Rectal smooth muscle tissue (tissue), 1 donor: ENCODE measurements at regions not wholly inside any gene's neighbourhood (a gene's known extent, or its start where the extent isn't known, plus 50 kb on each side); places are given as distances from the start of the nearest gene placed in this dataset.

Experiments used
- H3K27ac ChIP-seq: one replicate; pipeline ENCODE4 v1.7.0; 2013; ENCODE audit warnings: low read depth, low read length, inconsistent platforms
- H3K27me3 ChIP-seq: one replicate; pipeline ENCODE4 v1.7.0; 2013; ENCODE audit warnings: low read length; ENCODE audit not compliant: control insufficient read depth, insufficient read depth
- H3K36me3 ChIP-seq: one replicate; pipeline ENCODE4 v1.7.0; 2013; ENCODE audit warnings: low read length; ENCODE audit not compliant: control insufficient read depth, insufficient read depth
- H3K4me1 ChIP-seq: one replicate; pipeline ENCODE4 v1.7.0; 2013; ENCODE audit warnings: low read length; ENCODE audit not compliant: control insufficient read depth, insufficient read depth
- H3K4me3 ChIP-seq: one replicate; pipeline ENCODE4 v1.7.0; 2013; ENCODE audit warnings: low read length
- H3K9ac ChIP-seq: one replicate; pipeline ENCODE4 v1.7.0; 2013; ENCODE audit warnings: low read length

DNA sequence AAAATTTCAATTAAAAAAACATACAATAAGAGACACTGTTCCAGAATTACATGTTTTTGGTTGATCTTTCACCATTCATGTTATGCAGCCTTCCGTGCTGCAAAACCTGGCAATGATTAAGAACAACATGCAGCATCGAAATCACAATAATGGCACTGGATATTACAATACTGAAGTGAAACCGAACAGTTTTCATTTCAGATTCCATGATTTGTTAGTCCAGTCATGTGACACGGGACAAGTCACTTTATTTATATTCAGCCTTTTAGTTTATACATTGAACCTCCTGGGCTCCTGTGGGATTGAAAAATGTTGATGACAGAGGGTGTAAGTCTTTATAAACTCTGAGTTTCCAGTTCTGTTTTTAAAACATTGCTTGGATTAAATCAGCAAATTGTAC lies 142.5 kb upstream of the TTC29 start:
- Histone ChIP-seq H3K36me3 (no peaks in the 10 kb centered on the region), H3K9ac (no peak overlapping the region), H3K27me3 (no peaks in the 10 kb centered on the region), H3K4me1 (no peaks in the 10 kb centered on the region), H3K4me3 (no peak overlapping the region), H3K27ac (no peak overlapping the region)

DNA sequence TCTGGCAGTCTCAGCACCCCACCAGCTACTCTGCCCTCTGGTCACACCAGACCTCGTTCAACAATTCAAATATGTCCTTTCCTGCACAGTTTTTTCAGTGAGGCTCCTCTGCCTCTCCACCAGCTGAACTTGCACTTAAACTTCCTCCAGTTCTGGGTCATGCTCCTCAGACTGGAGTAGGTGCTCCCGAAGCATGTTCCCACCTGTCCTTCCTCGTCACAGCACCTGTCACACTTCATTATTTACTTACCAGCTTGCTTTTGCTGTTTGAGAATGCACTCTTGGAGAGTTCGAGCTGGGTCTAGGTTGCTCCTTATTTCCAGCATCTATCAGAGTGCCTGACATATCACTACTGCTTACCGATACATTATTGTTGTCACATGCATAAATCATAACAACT lies 144.8 kb upstream of the TTC29 start:
- H3K9ac ChIP-seq = no peak overlapping the region
- H3K4me3 ChIP-seq = no peak overlapping the region
- H3K36me3 ChIP-seq = no peaks in the 10 kb centered on the region
- H3K27ac ChIP-seq = no peak overlapping the region
- no peaks in the 10 kb centered on the region for H3K4me1 ChIP-seq
- H3K27me3 ChIP-seq = no peaks in the 10 kb centered on the region

DNA sequence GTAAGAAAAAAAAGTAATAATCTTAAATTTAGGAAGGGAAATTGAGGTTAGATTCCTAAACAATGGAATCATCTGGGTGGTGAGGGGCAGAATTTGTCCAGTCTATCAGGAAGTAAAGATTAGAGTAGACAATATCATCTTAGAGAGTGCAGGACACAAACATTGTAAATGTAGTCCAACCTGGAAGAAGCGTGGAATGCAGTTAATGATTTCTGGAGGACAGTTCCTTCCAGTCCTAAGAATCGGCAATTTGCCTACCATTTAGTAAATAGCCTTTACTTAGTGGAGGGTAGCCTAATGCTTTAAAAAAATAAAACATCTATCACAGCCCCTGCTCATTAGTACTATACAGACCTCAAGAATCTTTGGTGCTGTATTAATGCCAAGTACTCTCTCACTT lies 147.5 kb upstream of the TTC29 start:
- Histone ChIP-seq H3K4me1 (no peaks in the 10 kb centered on the region), H3K9ac (no peak overlapping the region), H3K36me3 (no peaks in the 10 kb centered on the region), H3K27ac (no peak overlapping the region), H3K4me3 (no peak overlapping the region), H3K27me3 (no peaks in the 10 kb centered on the region)

DNA sequence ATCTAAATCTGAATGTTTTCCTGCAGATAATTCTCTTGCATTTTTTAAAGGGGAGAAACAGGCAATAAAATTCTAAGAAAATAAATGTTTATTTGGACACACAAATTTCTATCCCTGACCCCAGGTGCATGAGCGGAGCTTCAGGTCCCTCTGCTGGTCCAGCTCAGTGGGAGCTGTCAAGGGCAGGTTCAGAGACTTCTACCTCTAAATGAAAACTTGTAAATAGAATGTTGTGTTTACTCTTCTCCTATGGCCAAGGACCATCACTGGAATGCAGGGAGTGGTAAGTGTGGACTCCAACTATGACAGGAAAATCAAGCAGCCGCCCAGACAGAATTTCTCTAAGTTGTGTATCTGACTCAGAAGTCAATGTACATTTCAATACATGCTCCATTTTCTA lies 148.6 kb upstream of the TTC29 start:
- no peak overlapping the region for H3K27ac ChIP-seq
- no peaks in the 10 kb centered on the region for H3K4me1 ChIP-seq
- no peaks in the 10 kb centered on the region for H3K27me3 ChIP-seq
- no peak overlapping the region for H3K4me3 ChIP-seq
- no peak overlapping the region for H3K9ac ChIP-seq
- no peaks in the 10 kb centered on the region for H3K36me3 ChIP-seq

DNA sequence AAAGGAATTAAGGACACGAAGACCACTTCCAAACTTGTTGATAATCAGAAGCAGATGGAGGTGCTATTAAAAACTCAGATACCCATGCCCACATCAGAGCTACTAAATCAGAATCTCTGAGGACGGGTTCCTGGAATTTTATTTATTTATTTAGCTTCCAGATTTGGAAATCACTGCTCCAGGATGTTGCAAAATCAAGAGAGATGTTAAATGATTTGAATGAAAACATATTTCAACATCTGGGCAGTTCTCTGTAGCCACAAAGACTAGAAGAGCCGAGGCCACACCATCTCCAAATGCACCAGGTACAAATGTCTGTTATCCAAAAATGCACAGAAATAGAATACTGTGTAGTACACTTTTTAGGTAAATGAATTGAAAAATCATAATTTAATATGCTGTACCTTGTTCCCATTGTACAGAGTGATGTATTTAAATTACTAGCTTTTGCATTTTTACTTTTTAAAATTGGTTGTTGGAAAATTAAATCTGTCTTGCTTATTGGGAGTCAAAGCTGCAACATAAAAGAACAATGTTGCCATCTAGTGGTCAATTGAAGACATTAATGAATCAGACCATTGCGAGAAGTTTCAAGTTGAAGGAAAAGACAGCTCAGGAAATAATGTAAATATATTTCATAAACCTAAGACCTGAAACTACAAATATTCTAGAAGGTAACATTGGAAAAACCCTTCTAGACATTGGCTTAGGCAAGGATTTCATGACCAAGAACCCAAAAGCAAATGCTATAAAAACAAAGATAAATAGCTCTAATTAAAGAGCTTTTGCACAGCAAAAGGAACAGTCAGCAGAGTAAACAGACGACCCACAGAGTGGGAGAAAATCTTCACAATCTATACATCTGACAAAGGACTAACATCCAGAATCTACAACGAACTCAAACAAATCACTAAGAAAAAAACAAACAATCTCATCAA lies 151.3 kb upstream of the TTC29 start:
- Histone ChIP-seq H3K27me3 (no peaks in the 10 kb centered on the region), H3K4me3 (no peak overlapping the region), H3K36me3 (no peaks in the 10 kb centered on the region), H3K4me1 (no peaks in the 10 kb centered on the region), H3K27ac (no peak overlapping the region), H3K9ac (no peak overlapping the region)

DNA sequence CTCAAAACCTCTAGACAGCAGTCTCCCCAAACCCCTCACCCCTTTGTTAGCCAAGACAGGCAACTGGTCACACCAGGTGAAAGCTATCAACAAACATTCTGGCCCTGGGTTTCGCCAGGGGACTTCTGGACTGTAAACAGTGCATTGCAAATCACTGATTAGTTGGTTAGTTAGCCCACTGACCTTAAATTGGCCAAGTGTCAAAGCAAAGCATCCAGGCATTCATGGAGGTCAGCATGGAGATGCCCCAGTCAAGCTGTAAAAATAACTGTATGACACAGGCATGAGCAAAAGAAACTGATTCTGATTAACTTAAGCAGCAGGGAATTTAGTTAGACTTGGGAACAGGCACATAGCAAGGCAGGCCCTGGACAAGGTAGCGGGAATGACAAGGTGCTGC lies 156.0 kb upstream of the TTC29 start:
- Histone ChIP-seq H3K27ac (no peak overlapping the region), H3K4me3 (no peak overlapping the region), H3K9ac (no peak overlapping the region), H3K36me3 (no peaks in the 10 kb centered on the region), H3K27me3 (no peaks in the 10 kb centered on the region), H3K4me1 (no peaks in the 10 kb centered on the region)

GRCh38 chr4:147102596-147102995 lies 156.9 kb upstream of the TTC29 start:
- Histone ChIP-seq H3K36me3 (no peaks in the 10 kb centered on the region), H3K4me1 (no peaks in the 10 kb centered on the region), H3K9ac (no peak overlapping the region), H3K27me3 (no peaks in the 10 kb centered on the region), H3K4me3 (no peak overlapping the region), H3K27ac (no peak overlapping the region)

GRCh38 chr4:147103403-147103946 lies 157.8 kb upstream of the TTC29 start:
- Histone ChIP-seq H3K27me3 (no peaks in the 10 kb centered on the region), H3K36me3 (no peaks in the 10 kb centered on the region), H3K4me1 (no peaks in the 10 kb centered on the region), H3K27ac (no peak overlapping the region), H3K9ac (no peak overlapping the region), H3K4me3 (no peak overlapping the region)

DNA sequence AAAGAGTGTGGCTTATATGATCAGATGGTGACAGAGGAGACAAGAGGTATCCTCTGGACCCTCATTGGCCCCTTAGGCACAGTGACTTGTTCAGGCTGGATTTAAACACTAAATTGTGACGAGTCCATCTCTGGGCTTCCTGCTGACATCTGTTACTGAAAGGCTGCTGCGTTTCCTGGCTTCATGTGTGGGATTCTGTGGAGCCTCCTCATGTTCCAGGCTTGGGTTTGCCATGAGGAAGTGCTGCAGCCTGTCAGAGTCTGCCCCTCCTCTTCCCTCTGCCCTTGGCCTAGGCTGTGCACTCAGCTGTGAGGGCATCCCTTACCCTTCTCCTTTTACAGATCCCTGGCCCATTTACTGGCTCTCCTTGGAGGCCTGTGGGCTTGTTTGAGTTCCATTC lies 159.1 kb upstream of the TTC29 start:
- Histone ChIP-seq H3K27ac (no peak overlapping the region), H3K9ac (no peak overlapping the region), H3K4me1 (no peaks in the 10 kb centered on the region), H3K36me3 (no peaks in the 10 kb centered on the region), H3K27me3 (no peaks in the 10 kb centered on the region), H3K4me3 (no peak overlapping the region)

GRCh38 chr4:147108409-147108808 lies 162.7 kb upstream of the TTC29 start:
- H3K9ac ChIP-seq = no peak overlapping the region

DNA sequence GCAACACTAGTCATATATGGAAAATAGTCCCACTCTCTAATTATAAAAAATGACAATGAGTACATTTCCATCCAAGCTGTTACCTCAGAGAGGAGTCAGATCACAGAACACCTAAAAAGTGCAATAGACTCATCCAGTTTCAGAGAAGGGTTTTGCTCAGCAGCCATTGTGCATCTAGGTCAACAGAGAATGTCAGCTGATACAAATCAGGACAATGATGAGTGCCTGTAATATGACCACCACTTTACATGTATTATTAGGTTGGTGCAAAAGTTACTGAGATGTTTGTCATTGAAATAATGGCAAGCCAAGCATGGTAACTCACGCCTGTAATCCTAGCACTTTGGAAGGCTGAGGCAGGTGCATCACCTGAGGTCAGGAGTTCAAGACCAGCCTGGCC lies 164.1 kb upstream of the TTC29 start:
- H3K9ac ChIP-seq = no peak overlapping the region
- H3K36me3 ChIP-seq = no peaks in the 10 kb centered on the region
- H3K27me3 ChIP-seq = no peaks in the 10 kb centered on the region
- no peak overlapping the region for H3K27ac ChIP-seq
- no peaks in the 10 kb centered on the region for H3K4me1 ChIP-seq
- H3K4me3 ChIP-seq = no peak overlapping the region

More at GRCh38 chr4:147108409-147108808, 162.7 kb upstream of the TTC29 start:
- no peak overlapping the region for H3K27ac ChIP-seq
- no peaks in the 10 kb centered on the region for H3K36me3 ChIP-seq
- no peaks in the 10 kb centered on the region for H3K4me1 ChIP-seq
- no peaks in the 10 kb centered on the region for H3K27me3 ChIP-seq
- H3K4me3 ChIP-seq = no peak overlapping the region

GRCh38 chr4:147110473-147111367 lies 165.1 kb upstream of the TTC29 start:
- Histone ChIP-seq H3K4me3 (no peak overlapping the region), H3K9ac (no peak overlapping the region), H3K27ac (no peak overlapping the region), H3K4me1 (no peaks in the 10 kb centered on the region), H3K27me3 (no peaks in the 10 kb centered on the region), H3K36me3 (no peaks in the 10 kb centered on the region)
